Body of pancreas (tissue), 4 donors: ENCODE measurements at regions not wholly inside any gene's neighbourhood (a gene's known extent, or its start where the extent isn't known, plus 50 kb on each side); places are given as distances from the start of the nearest gene placed in this dataset.

Source experiments
- CTCF ChIP-seq, 7 experiments: fragments of 450-650 bp in 4 of 7; fragments of 200-600 bp in 3 of 7; sonication (generic) in 3 of 7; IDR thresholded peaks; one replicate each; pipeline ENCODE4 v1.5.1; 2016 to 2019; ENCODE audit warnings: antibody characterized with exemption in 7 of 7
- POLR2A ChIP-seq, 3 donors: fragments of 450-650 bp; IDR thresholded peaks; one replicate each; pipeline ENCODE4 v1.6.1; 2016; ENCODE audit warnings: antibody characterized with exemption in 3 of 3, mild to moderate bottlenecking in 2 of 3

- TF ChIP-seq CTCF (IDR thresholded peaks at IDR 0.05): no peak
- no peak for TF ChIP-seq POLR2A (IDR thresholded peaks at IDR 0.05)
Observed at GRCh38 chr12:17954788-17955187, 135.2 kb downstream of the RERGL start.
